Endothelial cell of umbilical vein (primary cell): ENCODE measurements at regions not wholly inside any gene's neighbourhood (a gene's known extent, or its start where the extent isn't known, plus 50 kb on each side); places are given as distances from the start of the nearest gene placed in this dataset.

ENCODE experiments used
- BruUV-seq: library from RNA; stranded (reverse); fragments of 400-500 nt; replicated peaks from 2 replicates; lab custom pipeline; 2021; lab: Mats Ljungman, UMichigan
- CTCF ChIA-PET: fragments of 300-600, 350-600 bp; sonication (Branson Sonifier 250); formaldehyde crosslinking; loops from one replicate; lab custom pipeline; 2021; ENCODE audit warnings: antibody characterized with exemption, inconsistent platforms; lab: Charles Lee
- POLR2A ChIA-PET: fragments of 300-600, 350-600 bp; sonication (Branson Sonifier 250); formaldehyde crosslinking; loops from one replicate; lab custom pipeline; 2021; ENCODE audit warnings: antibody characterized with exemption, inconsistent platforms; lab: Charles Lee
- DNase-seq: peaks from one replicate; pipeline ENCODE4 v3.0.0-alpha.2; 2011; ENCODE audit warnings: low read depth, low spot score
- FAIRE-seq: peaks from 2 replicates; lab custom pipeline; 2011; peaks lifted over from hg19 to GRCh38; lab: Jason Lieb, UNC
- H2AFZ ChIP-seq: 2 replicates; pipeline ENCODE4 v1.6.0; 2012; ENCODE audit warnings: low read depth, low read length, control low read depth, inconsistent platforms
- H3K27ac ChIP-seq: 2 replicates; pipeline ENCODE4 v1.5.1; 2011; ENCODE audit warnings: low read depth, mild to moderate bottlenecking, control low read depth, low read length, moderate library complexity; ENCODE audit not compliant: insufficient read depth
- H3K27me3 ChIP-seq, 2 experiments: 2 replicates each; pipeline versions ENCODE4 v1.6.0 to v1.6.1; 2011; ENCODE audit warnings: low read length in 2 of 2, mixed read lengths in 1 of 2; ENCODE audit not compliant: control insufficient read depth in 2 of 2, insufficient read depth in 2 of 2
- H3K36me3 ChIP-seq, 2 experiments: 2 replicates in 1 of 2; 3 replicates in 1 of 2; pipeline ENCODE4 v1.5.1; 2011; ENCODE audit warnings: low read length in 2 of 2, mild to moderate bottlenecking in 1 of 2, moderate library complexity in 1 of 2; ENCODE audit not compliant: control insufficient read depth in 2 of 2, insufficient read depth in 2 of 2; ENCODE audit errors: extremely low read depth in 1 of 2
- H3K4me1 ChIP-seq: 3 replicates; pipeline ENCODE4 v1.5.1; 2011; ENCODE audit warnings: mild to moderate bottlenecking, low read length; ENCODE audit not compliant: control insufficient read depth, insufficient read depth; ENCODE audit errors: extremely low read depth
- H3K4me2 ChIP-seq: 2 replicates; pipeline ENCODE4 v1.6.1; 2011; ENCODE audit warnings: low read length, control low read depth, mixed read lengths; ENCODE audit not compliant: insufficient read depth
- H3K4me3 ChIP-seq, 3 experiments: fragments of 200-600 bp in 1 of 3; sonication (generic), shearing (Covaris generic) in 1 of 3; replicated peaks in 1 of 3; 2 replicates each; pipeline ENCODE4 v1.5.1; 2011 to 2016; ENCODE audit warnings: control low read depth in 3 of 3, low read length in 3 of 3, mild to moderate bottlenecking in 2 of 3, inconsistent platforms in 1 of 3, low read depth in 1 of 3, moderate library complexity in 1 of 3; ENCODE audit not compliant: insufficient read depth in 1 of 3
- H3K79me2 ChIP-seq: 2 replicates; pipeline ENCODE4 v1.6.0; 2012; ENCODE audit warnings: low read length, inconsistent platforms; ENCODE audit not compliant: control insufficient read depth, insufficient read depth
- H3K9ac ChIP-seq: replicated peaks from 2 replicates; pipeline ENCODE3; 2011; ENCODE audit warnings: low read length, control low read depth; ENCODE audit not compliant: insufficient read depth; ENCODE audit errors: extremely low read depth
- H3K9me1 ChIP-seq: replicated peaks from 3 replicates; pipeline ENCODE4 v1.6.0; 2011; ENCODE audit warnings: mild to moderate bottlenecking, low read length; ENCODE audit not compliant: control insufficient read depth, insufficient read depth; ENCODE audit errors: extremely low read depth
- H3K9me3 ChIP-seq: replicated peaks from 2 replicates; pipeline ENCODE4 v1.5.1; 2012; ENCODE audit warnings: low read length, inconsistent platforms; ENCODE audit not compliant: control insufficient read depth, insufficient read depth
- H4K20me1 ChIP-seq: replicated peaks from 2 replicates; pipeline ENCODE3; 2011; ENCODE audit warnings: mild to moderate bottlenecking, low read length; ENCODE audit not compliant: control insufficient read depth, insufficient read depth; ENCODE audit errors: extremely low read depth
- EZH2 ChIP-seq: IDR thresholded peaks from 2 replicates; pipeline ENCODE4 v1.6.1; 2012; ENCODE audit warnings: borderline replicate concordance, low read depth, mild to moderate bottlenecking, moderate library complexity, low read length, inconsistent platforms; ENCODE audit not compliant: severe bottlenecking
- FOS ChIP-seq: IDR thresholded peaks from 2 replicates; pipeline ENCODE4 v1.6.1; 2011; ENCODE audit warnings: mild to moderate bottlenecking, low read length, moderate library complexity, borderline replicate concordance; ENCODE audit not compliant: insufficient read depth
- GATA2 ChIP-seq: IDR thresholded peaks from 2 replicates; pipeline ENCODE4 v1.7.0; 2011; ENCODE audit warnings: low read depth, mild to moderate bottlenecking, moderate library complexity, mixed read lengths, low read length; ENCODE audit not compliant: insufficient read length, insufficient read depth
- JUN ChIP-seq: IDR thresholded peaks from 2 replicates; pipeline ENCODE4 v1.6.1; 2011; ENCODE audit warnings: borderline replicate concordance, low read depth; ENCODE audit not compliant: insufficient read length, insufficient read depth
- MYC ChIP-seq: IDR thresholded peaks from one replicate; pipeline ENCODE4 v1.6.1; 2011; ENCODE audit warnings: mild to moderate bottlenecking, low read depth, low read length
- POLR2A ChIP-seq: IDR thresholded peaks from 2 replicates; pipeline ENCODE4 v1.6.1; 2012; ENCODE audit warnings: low read depth, mild to moderate bottlenecking, control low read depth, low read length
- POLR2AphosphoS5 ChIP-seq: IDR thresholded peaks from 2 replicates; pipeline ENCODE4 v1.6.1; 2012; ENCODE audit warnings: low read depth, mild to moderate bottlenecking, control low read depth, low read length, moderate library complexity; ENCODE audit not compliant: insufficient read depth
- dilution Hi-C: fragments of 300-500 bp; cut with MboI; formaldehyde crosslinking; loops from one replicate; pipeline ENCODE4 v1.15.0; 2019; ENCODE audit warnings: low sequenced_read_pairs; ENCODE audit not compliant: extremely low pct_ligation_motif_present
- intact Hi-C: fragments of 100-400 bp; cut with micrococcal nuclease; formaldehyde crosslinking; loops from one replicate; pipeline ENCODE4 v1.10.0; 2022
- TF ChIP-seq, protein P1 (sequence below), 2 donors: IDR thresholded peaks; 1 replicate in 1 of 2; 2 replicates in 1 of 2; pipeline ENCODE4 v1.5.1; 2011; ENCODE audit warnings: low read length in 2 of 2, mild to moderate bottlenecking in 2 of 2, moderate library complexity in 2 of 2, control low read depth in 1 of 2, inconsistent platforms in 1 of 2, low read depth in 1 of 2; ENCODE audit not compliant: insufficient read depth in 1 of 2; ENCODE audit errors: extremely low read depth in 1 of 2
- TF ChIP-seq, protein P2 (sequence below): IDR thresholded peaks from 2 replicates; pipeline ENCODE4 v1.6.1; 2011; ENCODE audit not compliant: insufficient read depth, insufficient read length

DNA sequence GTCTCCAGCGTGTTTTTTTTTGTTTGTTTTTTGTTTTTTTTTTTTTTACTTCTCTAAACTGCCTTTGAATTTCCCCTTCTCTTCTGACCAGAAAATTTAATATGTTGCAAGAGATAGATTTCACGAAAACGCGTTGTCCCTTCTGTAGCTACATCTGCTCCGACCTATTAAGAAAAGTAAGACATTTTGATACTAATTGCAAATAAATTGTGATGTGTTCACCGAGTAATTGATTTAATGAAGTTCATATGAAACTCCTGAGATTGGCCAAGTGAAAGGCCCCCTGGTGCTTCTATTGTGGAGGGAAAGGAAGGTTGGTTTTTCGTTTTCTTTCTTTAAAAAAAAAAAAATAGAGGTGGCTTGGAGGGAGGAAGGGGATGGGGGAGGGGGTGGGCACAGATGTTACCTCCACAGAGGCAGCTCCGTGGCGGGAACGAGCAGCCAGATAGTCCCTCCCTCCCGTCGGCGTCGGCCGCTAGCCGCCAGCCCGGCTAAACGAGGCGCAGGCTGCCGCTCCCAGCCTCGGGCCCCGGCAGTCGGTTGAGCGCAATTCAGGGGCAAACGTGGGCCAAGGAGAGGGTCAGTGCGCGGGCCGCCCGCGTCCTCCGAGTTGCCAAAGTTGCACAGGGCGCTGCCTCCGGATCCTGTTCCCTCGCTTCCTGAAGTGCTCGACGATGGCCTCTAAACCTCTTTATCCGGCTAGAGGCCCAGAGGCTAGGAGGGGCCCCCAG, 139.1 kb upstream of the ZIC3 start:
- Histone ChIP-seq H3K9me3 (no peaks in the 10 kb centered on the region), H3K9ac (no peak overlapping the region), H3K4me3 (no peak overlapping the region), H2AFZ (no peak overlapping the region), H3K4me1 (no peaks in the 10 kb centered on the region), H3K27ac (no peak overlapping the region), H3K4me2 (no peak overlapping the region), H4K20me1 (no peaks in the 10 kb centered on the region), H3K36me3 (no peaks in the 10 kb centered on the region), H3K79me2 (no peaks in the 10 kb centered on the region), H3K27me3 (peaks cover 15 to 35% of the 10 kb centered on the region in 2 experiments), H3K9me1 (no peaks in the 10 kb centered on the region)
- no TSS peak for BruUV-seq
- CTCF ChIA-PET: no interaction called here
- TF ChIP-seq POLR2AphosphoS5 (no peak), MYC (no peak), EZH2 (no peak), POLR2A (no peak), FOS (no peak), GATA2 (no peak), JUN (no peak)
- TF ChIP-seq, protein P1, sequence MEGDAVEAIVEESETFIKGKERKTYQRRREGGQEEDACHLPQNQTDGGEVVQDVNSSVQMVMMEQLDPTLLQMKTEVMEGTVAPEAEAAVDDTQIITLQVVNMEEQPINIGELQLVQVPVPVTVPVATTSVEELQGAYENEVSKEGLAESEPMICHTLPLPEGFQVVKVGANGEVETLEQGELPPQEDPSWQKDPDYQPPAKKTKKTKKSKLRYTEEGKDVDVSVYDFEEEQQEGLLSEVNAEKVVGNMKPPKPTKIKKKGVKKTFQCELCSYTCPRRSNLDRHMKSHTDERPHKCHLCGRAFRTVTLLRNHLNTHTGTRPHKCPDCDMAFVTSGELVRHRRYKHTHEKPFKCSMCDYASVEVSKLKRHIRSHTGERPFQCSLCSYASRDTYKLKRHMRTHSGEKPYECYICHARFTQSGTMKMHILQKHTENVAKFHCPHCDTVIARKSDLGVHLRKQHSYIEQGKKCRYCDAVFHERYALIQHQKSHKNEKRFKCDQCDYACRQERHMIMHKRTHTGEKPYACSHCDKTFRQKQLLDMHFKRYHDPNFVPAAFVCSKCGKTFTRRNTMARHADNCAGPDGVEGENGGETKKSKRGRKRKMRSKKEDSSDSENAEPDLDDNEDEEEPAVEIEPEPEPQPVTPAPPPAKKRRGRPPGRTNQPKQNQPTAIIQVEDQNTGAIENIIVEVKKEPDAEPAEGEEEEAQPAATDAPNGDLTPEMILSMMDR (IDR thresholded peaks at IDR 0.05; ENCODE audit: extremely low read depth in 1 of 2, insufficient read depth in 1 of 2, low read depth in 1 of 2, low read length in 2 of 2): no peak
- TF ChIP-seq, protein P2, sequence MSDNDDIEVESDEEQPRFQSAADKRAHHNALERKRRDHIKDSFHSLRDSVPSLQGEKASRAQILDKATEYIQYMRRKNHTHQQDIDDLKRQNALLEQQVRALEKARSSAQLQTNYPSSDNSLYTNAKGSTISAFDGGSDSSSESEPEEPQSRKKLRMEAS: no peak
- DNase-seq (no peak), FAIRE-seq (no peak)
- intact Hi-C loops (no loop called here), dilution Hi-C loops (no loop called here)
- POLR2A ChIA-PET: no interaction called here
